ENCODE measurements at regions not wholly inside any gene's neighbourhood (a gene's known extent, or its start where the extent isn't known, plus 50 kb on each side); places are given as distances from the start of the nearest gene placed in this dataset.

DNA sequence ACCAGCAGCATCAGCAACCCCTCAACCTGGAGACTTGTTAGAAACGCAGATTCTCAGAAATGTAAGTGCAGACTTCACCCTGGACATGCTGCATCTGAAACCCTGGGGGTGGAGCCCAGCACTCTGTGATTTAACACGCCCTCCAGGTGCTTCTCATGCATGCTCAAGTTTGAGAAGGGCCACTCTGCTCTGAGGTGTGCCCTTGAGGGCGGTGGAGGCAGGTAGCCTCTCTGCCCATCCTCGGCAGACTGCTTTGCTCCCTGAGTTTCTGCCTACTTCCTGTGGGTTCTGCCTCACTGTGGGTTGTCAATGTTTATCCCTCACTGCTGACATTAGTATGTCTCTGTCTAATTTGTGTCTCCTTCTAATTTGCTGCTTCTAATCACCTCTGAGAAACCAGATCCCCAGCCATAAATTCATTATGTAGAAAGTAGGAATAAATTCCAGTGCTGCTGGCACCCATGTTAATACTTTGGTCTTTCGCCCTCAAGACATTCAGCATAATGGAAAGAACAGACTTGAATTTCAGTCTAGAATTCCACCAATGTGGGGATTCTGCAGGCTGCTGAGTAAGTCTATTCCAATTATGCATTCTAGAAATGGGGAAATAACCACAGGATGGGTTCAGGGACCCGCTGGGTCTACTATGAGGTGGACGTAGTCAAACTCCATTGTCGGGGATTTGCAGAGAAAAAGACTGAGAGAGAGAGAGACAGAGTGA lies 51.3 kb upstream of the CYSLTR2 start:
- Histone ChIP-seq H3K4me1 (ENCODE audit: control insufficient read depth in 1 of 2, insufficient read depth in 2 of 2, low read depth in 1 of 2, low read length in 1 of 2) (peaks cover 0 to 4% of the 10 kb centered on the region in 2 experiments; a peak in 1 of 4 replicates), H3K4me3 (ENCODE audit: low read depth in 2 of 2, low read length in 1 of 2) (no peak overlapping the region), H3K27me3 (ENCODE audit: insufficient read depth) (no peaks in the 10 kb centered on the region), H3F3A (replicated peaks; ENCODE audit: insufficient read depth) (peaks cover 21% of the 10 kb centered on the region), H3K9ac (no peak overlapping the region), H3K36me3 (replicated peaks in 1 of 2; ENCODE audit: control insufficient read depth in 1 of 2, insufficient read depth in 2 of 2, low read length in 1 of 2) (no peaks in the 10 kb centered on the region), H4K20me1 (ENCODE audit: insufficient read depth) (no peaks in the 10 kb centered on the region), H3K79me2 (ENCODE audit: insufficient read depth) (no peaks in the 10 kb centered on the region), H3K4me2 (no peak overlapping the region), H3K27ac (ENCODE audit: low read depth in 2 of 2, low read length in 1 of 2) (no peak overlapping the region), H2AFZ (ENCODE audit: low read depth) (0 out of 2 replicates have a peak overlapping the region, but pooled peaks have one; percentile 5), H3K9me3 (peaks cover 18% of the 10 kb centered on the region), H3K9me2 (no peaks in the 10 kb centered on the region)
- ChIA-PET POLR2A (no interaction called here), CTCF (no interaction called here)
- WGBS (ENCODE audit: low lambda C conversion rate): 79% methylated on average over 7 of the region's 8 CpGs
- TF ChIP-seq ELF1 (IDR thresholded peaks at IDR 0.05) (no peak), EZH2phosphoT487 (IDR thresholded peaks at IDR 0.05; ENCODE audit: borderline replicate concordance, low read depth) (no peak), IRF3 (IDR thresholded peaks at IDR 0.05; ENCODE audit: low read depth, low read length) (no peak)
- no peak for DNase-seq

GRCh38 chr13:48603375-48603774 lies 50.4 kb upstream of the CYSLTR2 start:
- peaks cover 21% of the 10 kb centered on the region for H3F3A ChIP-seq (replicated peaks; ENCODE audit: insufficient read depth)
- H3K4me2 ChIP-seq: no peak overlapping the region
- ChIA-PET CTCF (no interaction called here), POLR2A (no interaction called here)
- H3K79me2 ChIP-seq (ENCODE audit: insufficient read depth): no peaks in the 10 kb centered on the region
- no peaks in the 10 kb centered on the region for H4K20me1 ChIP-seq (ENCODE audit: insufficient read depth)
- H2AFZ ChIP-seq (ENCODE audit: low read depth): no peak overlapping the region
- peaks cover 18% of the 10 kb centered on the region for H3K9me3 ChIP-seq
- no peak overlapping the region for H3K9ac ChIP-seq
- H3K27ac ChIP-seq (ENCODE audit: low read depth in 2 of 2, low read length in 1 of 2): no peak overlapping the region
- no peaks in the 10 kb centered on the region for H3K36me3 ChIP-seq (replicated peaks in 1 of 2; ENCODE audit: control insufficient read depth in 1 of 2, insufficient read depth in 2 of 2, low read length in 1 of 2)
- WGBS (ENCODE audit: low lambda C conversion rate): 53% methylated on average over 2 of the region's 2 CpGs
- H3K4me3 ChIP-seq (ENCODE audit: low read depth in 2 of 2, low read length in 1 of 2): no peak overlapping the region
- H3K9me2 ChIP-seq: no peaks in the 10 kb centered on the region
- H3K4me1 ChIP-seq (ENCODE audit: control insufficient read depth in 1 of 2, insufficient read depth in 2 of 2, low read depth in 1 of 2, low read length in 1 of 2): peaks cover 0 to 4% of the 10 kb centered on the region in 2 experiments; a peak in 1 of 4 replicates
- DNase-seq: no peak
- TF ChIP-seq CTCF (IDR thresholded peaks at IDR 0.05) (no peak), NFIC (IDR thresholded peaks at IDR 0.05; ENCODE audit: borderline replicate concordance) (no peak), EZH2phosphoT487 (IDR thresholded peaks at IDR 0.05; ENCODE audit: borderline replicate concordance, low read depth) (no peak), EP300 (IDR thresholded peaks at IDR 0.05; ENCODE audit: borderline replicate concordance in 1 of 2, low read depth in 1 of 2, low read length in 1 of 2) (no peak)
- TF ChIP-seq, protein P1, sequence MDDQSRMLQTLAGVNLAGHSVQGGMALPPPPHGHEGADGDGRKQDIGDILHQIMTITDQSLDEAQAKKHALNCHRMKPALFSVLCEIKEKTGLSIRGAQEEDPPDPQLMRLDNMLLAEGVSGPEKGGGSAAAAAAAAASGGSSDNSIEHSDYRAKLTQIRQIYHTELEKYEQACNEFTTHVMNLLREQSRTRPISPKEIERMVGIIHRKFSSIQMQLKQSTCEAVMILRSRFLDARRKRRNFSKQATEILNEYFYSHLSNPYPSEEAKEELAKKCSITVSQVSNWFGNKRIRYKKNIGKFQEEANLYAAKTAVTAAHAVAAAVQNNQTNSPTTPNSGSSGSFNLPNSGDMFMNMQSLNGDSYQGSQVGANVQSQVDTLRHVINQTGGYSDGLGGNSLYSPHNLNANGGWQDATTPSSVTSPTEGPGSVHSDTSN (IDR thresholded peaks at IDR 0.05): no peak
- no peaks in the 10 kb centered on the region for H3K27me3 ChIP-seq (ENCODE audit: insufficient read depth)
